Right kidney (tissue), 1 donor: ENCODE measurements at regions not wholly inside any gene's neighbourhood (a gene's known extent, or its start where the extent isn't known, plus 50 kb on each side); places are given as distances from the start of the nearest gene placed in this dataset.

ENCODE experiments used
- DNase-seq: peaks from one replicate; pipeline ENCODE4 v3.0.0-alpha.2; 2016

DNA sequence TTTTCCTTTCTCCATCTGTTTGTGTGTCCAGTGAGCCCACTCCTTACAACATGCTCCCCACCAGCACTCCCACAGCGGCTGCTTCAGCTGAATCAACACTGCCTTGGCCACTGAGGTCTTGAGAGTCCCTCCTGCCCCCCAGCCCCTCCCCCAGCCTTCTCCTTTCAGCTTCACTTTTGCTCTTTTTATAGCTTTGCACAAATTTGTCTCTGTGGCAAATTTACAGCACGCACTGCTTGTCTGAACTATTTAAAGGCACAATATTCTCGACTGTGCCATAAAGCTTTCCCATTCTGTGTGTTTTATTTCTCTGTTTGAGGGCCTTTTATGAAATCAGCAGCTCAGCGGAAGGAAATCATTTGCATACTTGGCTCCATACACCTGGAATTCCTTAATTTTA is 579.3 kb downstream of the TOX3 start:
- DNase-seq = no peak

DNA sequence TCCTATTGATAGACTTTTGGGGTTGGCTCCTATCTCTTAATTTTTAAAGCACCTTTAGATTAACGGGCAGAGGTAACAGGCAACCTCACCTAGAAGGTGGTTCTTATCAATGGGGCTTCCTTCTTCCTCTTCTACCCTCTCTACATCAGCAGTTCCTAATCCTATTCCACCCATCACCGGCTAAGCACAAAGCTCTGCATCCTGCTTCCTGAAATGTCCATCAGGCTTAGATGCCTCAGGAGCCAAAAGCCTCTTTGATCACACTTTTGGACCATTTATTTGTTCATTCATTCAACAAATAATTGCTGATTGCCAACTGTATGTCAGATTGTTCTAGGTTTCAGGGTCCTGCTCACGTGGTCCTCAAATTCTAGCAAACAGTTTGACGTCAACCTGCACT is 586.0 kb downstream of the TOX3 start:
- no peak for DNase-seq

DNA sequence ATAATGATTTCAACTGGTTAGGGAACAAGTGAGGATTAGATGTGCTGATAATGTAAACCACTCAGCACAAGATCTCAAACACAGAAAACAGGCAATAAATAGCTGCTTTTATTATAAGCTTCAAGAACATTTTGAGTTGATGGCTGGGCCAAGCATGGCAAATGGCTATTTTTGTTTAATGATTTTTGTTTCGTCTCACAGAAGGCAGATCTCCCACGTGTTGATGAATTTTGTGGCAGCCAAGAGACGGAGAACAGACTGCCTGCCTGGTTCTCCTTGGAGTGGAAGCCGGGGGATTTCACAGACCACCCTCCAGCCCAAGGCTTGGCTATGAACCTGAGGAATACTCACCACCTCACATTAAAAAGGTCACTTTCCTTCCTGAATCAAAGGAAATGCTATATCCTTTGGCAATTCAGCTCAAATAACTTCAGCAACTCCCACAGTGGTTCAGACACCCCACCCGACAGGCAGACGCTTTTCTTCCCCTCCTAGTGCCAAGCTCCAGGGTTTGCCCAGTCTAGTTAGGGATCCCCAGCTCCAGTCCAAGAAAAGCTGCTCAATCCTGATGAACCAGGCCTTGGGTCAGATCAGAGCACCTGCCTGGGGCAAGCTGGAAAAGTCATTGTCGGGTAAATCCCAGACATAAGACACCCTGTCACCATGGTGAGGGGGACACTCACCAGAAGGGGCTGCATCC is 593.5 kb downstream of the TOX3 start:
- peak; percentile 35 for DNase-seq

DNA sequence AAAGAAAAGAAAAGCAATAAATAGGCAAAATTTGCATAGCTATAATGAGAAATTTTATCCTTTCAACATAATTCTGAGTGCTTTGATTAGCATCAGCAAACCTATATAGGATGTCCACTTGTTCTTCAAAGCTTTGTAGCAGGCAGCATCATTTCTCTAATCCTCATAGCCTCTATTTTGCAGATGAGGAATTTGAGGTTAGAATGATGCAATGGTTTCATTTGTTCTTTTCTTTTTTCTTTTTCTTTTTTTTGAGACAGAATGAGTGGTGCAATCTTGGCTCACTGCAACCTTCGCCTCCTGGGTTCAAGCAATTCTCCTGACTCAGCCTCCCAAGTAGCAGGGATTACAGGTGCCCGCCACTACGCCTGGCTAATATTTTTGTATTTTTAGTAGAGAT is 594.4 kb downstream of the TOX3 start:
- no peak for DNase-seq

DNA sequence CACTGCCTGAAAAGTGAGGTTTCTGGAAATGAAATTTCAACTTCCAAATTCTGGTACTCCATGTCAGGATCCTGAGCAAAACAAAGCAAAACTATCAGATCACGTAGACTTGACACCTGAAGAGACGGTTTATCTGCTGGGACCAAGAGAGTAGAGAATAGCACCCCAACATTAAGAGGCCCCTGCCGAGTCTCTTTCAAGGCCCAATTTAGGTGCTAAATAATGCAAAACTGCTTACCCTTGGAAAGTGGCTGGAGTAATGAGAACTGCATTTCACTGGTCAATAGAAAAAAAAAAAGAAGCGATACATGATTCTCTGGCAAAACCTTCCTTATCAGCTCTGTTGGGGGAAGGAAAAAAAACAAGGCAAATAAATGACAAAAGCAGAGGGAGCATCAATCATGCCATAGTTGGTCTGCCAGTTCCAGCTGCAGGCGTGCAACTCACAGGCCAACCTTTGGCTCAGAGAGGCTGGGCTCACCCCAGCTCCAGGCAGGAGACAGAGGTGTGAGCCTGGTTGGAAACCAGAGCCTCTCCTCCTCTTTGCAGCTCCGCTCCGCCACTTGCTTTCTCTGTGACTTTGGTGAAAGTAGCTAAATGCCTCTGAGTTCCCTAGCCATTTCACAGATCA is 595.2 kb downstream of the TOX3 start:
- DNase-seq = no peak

DNA sequence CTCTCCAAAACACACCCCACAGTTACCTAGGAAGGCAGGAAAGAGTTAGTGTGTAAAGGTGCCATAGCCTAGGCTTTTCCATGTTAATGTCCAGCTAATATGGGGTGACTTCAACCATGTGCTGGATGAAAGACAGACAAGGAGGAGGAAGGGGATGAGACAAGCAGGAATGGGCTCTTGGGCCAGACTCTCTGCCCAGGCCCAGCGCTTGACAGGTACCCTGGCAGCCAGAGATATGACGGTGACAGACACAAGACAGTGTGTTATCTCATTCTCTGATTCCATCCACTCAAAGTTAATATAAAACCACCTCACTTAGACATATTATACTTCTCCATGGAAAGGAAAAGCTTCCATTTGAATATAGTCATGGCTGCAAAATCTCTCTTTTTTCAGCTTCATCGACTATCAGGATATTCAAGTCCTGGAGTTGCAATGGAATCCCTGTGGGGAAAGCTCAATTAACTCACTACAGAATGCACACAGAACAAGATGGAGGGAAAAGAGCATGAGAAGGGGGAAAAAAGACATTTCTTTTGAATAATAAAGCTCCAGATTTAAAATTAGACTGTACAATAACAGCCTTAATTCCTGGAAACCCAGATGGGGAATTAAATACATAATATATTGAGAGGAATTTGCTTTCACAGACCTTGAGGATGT is 596.7 kb downstream of the TOX3 start:
- DNase-seq = no peak

DNA sequence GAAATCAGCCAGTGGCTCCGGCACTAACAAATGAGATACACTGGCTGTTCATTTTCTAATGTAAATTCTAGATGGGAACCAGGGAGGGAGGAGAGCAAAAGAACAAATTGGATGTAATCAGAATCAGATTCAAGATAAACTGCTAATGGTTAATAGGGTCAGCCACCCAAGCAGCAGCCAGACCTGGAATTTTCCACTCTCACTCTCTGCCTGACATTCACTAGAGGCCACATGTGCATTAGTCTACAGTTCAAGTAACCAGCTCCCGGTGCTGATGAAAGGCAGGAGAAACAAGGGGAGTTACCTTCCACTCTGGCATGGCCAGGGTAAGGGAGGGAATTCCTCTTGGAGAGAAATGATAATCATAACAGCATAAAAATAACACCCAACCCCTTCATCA is 597.7 kb downstream of the TOX3 start:
- no peak for DNase-seq

DNA sequence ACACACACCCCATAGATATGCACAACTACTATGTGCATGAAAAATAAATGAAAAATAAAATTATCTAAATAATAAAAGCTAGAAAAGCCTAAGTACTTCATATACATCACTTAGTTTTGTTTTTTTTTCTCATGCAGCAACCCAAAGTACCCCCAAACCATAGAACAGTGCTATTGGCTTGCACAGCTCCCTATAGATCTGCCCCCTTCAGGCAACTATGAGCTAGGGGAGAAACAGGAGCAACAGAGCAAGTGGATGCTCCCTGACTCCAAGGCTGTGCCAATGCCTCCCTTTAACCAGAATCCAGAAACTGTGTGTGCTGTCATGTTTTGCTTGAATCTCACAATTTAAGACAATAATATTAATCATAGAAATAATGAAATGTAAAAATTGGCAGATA is 605.5 kb downstream of the TOX3 start:
- DNase-seq = no peak

DNA sequence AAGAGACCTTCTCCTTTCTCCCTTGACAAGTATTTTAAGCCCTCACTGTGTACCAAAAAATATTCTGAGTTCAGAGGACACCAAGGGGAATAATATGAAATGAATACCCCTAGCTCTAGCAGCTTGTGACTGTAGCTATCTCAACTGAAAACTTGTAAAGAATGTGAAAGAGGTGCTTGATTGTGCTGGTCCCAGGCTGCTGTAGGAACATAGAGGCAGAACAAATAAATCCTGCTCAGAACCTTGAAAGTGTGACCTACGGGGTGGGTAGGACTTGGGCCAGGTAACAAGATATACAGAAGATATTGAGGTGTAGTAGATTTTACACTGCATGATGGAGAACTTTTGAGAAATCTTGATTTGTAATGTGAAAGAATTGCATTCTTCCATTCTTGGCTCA is 606.8 kb downstream of the TOX3 start:
- DNase-seq = no peak

DNA sequence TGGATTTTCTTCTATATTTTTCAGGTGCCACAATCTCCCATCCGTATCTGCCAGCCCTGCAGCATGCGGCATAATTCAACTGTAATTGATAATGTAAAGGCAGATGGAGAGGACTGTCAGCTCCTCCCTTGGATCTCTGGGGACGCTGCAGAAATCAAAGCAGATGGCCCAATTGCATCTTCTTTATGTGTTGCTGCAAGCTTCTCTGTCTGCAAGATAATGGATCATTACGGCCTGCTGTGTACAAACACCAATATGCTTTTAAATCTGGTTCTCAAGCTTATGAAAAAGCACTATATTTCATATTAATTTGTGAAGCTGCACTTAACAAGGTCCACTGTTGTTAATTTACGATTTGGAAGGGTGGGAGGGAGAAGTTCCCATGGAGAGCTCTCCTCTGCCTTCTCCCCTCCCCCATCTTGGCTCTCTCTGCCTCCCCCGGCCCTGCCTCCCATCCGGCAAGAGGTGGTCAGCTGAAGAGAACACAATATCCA is 607.5 kb downstream of the TOX3 start:
- DNase-seq = peak; percentile 45

DNA sequence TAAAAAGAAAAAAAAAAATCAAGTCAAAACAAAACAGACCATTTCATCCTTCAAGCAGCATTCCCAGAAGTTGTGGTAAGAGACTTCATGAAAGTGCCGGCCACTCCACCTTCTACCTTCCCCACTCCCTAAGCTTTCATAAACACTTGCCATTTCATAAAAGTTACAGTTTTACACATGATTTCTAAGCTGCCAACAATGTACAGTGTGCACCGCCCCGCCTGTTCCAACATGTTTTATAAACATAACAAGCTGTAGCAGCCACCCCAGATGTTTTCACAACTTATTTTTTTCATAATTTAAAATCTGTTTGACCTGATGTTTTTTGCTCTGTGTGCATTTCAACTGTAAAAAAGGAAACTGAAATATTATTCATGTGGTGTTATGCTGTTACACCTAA is 608.1 kb downstream of the TOX3 start:
- no peak for DNase-seq

DNA sequence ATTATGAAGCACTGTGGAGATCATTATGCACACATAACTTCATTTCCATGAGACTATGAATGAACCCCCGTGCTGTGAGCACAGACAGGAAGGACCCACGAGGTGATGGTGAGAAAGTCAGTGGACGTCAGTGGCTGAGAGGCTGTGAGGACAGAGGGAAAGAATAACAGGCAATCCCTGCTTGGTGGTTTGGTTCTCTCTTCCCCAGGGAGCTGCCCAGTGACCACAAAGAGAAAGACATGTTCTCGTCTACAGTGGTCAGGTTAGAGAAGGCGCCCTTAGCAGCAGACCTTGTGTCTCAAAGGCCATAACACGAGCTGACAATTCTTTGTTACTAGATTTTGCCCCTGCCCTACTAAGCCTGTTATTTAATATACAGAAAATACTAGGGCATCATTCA is 609.2 kb downstream of the TOX3 start:
- DNase-seq = no peak

DNA sequence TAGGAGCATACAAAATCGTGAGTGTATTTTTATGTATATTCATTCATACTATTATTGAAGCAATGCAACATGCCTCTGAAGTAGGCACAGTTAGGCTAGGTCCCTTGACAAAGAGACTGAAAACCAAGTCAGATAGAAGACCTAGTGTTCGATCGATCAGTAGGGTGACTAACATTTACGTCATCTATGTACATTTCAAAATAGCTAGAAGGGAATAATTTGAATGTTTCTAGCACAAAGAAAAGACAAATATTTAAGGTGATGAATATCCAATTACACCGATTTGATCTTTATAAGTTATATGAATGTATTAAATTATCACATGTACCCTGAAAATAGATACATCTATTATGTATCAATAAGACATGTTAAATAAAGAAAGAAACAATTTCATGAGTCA is 610.1 kb downstream of the TOX3 start:
- no peak for DNase-seq

DNA sequence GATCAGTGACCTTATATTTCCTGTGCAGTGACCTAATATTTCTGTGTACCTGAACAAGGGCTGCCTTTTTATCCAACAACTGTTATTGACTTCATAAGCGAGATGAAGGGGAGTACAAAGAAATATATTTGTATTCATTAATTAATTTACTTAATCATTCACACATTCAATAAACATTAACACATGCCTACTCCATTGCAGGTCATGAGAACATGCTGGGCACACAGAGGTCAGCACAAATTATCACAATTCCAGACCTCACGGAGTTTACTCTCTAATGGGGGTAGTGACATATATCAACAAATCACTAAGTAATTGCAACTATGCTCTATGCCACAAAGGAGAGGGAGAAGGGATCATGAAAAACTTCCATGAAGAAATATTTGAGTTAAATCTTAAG is 614.6 kb downstream of the TOX3 start:
- no peak for DNase-seq

DNA sequence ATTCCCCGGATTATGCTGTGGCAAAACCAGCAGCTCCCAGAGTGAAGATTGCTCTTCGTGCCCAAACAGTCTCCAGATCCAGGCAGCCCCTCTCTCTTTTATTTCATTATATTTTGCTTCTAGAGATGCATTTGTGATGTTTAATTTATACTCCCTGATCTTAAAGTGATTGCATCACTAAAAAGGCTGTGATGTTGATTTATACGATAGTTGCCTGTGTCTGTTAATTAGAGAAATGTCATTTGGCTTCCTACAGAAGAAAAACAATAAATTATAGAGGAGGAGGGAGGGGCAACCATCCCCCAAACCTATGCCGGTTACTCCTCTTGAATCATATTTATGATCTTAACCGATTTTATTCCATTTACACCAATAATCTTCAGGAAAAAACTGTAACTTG is 615.3 kb downstream of the TOX3 start:
- DNase-seq = no peak

DNA sequence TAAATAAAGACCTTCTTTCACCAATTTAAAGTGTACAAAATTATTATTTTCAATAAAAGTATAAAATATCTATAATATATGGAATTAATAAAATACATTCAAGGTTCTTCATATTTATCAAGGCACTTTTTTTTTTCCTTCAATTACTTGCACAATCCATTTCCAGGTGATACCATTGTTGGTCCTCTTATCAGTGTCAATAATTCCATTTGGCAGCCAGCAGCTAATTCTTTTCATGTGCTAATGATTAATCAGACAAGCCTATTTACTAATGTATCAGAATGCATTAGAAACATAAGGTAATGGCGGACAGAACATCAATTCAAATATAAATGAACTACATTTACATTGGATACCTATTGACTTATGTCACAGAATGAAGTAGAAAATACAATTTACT is 622.2 kb downstream of the TOX3 start:
- no peak for DNase-seq

DNA sequence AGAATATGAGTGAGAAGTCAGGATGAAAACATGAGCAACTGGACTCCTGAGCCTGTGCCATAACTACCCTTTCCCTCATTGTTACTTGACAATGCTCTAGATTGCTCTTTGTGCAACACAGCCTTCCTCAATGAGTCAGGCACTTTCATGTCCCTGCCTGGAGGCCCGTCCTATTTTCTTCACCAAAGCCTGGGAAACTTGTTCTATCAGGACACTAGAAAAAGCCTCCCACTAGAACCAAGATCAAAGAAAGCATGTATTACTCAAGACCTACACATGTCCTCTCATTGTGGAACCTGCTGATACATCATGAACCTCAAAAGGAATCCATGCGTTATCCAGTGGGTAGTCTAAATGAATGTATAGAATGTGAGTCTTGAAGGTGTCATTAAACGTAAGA is 624.5 kb downstream of the TOX3 start:
- no peak for DNase-seq

DNA sequence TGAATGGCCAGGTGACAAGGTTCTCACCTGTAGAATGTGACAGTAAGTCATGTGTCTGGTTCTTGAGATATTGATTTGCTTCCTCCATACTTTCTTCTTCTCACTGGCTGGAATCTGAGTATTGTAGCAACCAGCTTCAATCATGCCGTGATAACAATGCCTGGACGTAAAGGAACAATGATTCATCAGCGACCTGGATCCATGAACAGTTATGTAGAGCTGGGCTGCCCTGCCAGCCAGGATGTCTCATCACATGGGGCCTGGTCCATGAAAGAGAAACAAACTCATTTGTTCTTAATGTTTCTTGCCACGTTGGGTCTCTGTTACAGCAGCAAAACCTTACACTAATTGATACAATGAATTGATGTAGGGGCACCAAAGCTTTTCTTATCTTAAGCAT is 627.2 kb downstream of the TOX3 start:
- no peak for DNase-seq

DNA sequence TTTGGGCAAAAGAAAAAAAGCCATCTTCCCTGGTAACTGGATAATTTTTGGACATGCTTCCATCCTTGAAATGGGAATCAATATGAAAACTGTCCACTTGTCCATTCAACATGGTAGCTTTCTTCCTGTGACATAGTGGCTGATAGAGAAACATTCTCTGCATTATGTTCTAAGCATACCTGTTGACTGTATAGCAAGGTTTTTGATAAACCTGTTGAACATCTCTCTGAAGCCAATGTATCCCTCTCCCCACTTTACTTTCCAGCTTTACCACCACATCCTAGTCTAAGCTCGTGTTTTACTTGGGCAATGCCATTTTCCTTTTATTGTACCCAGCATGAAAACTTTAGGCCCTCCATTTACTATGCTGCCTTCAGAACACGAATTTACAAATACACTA is 630.1 kb downstream of the TOX3 start:
- DNase-seq = no peak

DNA sequence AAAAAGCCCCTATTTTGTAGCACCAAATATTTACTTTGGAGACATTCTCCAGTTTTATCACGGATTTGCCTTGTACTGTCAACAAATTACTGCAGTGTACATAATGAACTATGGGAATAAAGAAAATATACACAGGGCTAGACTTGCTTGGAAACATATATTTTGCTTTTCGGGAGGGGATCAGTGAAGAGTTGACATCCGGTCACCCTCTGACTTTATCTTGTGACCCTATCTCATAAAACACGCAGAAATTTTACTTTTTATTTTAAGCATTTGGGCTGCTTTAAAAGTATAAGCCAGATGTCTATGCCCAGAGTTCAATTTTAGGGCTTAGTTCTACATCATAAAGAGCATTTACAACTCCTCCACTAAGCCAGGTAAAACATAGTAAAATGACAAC is 630.7 kb downstream of the TOX3 start:
- DNase-seq = no peak

DNA sequence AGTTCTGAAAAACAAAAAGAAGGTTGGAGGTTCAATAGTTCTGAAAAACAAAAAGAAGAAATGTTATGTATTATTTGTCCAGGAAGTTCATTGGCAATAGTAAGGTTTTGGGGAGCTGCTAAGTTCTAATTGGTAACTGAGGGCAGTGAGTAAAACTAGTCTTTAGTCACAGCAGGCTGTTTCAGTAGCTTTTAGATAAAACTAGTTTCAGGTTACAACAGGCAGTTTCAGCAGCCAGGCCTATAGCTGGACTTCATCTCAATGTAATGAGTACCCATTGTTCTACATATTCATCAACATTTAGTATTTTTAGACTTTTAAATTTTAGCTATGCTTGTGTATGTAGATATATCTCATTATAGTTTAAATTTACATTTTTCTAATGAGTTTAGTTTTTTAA is 639.3 kb downstream of the TOX3 start:
- DNase-seq = no peak

DNA sequence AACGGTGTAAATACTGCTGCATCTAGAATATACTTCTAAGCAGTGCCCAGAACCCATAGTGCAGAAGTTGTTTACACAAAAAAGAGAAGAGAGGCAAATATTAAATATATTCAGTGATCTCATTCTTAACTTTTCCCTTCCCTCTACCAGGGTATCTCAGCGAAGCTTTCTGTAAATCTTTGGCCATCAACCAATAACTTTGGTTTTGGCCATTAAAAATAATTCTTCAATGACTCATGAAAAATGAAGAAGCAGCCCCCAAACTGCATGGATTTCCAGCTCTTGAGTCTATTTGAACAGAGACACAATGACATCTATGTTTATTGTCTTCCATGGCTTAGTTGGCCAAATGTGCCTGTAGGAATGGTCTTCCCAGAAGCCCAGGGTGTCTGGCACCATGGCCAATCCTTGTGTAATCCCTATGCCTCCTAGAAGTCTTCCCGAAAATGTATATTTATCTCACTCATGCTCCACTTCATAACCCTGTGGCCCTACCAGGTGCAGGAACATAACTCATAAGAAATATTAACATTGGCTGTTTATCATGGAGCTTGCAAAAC is 646.6 kb downstream of the TOX3 start:
- no peak for DNase-seq

DNA sequence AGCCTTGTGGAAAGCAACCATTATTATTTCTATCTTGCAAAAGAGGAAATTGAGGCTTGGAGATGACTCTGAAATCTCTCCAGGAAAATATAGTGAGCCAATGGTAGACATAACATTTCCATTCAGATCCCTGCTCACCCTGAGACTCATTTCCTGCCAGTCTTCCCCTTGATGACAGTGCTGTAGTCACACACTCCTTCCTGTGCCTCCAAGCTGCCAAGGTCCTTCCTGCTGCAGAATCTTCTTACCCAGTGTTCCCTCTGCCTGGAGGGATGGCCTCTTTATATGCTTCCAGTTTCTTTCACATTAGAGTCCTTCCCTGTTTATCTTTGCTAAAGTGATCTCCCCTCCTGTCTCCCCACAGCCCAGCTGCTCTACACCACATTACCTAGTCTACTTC is 648.1 kb downstream of the TOX3 start:
- DNase-seq = no peak

DNA sequence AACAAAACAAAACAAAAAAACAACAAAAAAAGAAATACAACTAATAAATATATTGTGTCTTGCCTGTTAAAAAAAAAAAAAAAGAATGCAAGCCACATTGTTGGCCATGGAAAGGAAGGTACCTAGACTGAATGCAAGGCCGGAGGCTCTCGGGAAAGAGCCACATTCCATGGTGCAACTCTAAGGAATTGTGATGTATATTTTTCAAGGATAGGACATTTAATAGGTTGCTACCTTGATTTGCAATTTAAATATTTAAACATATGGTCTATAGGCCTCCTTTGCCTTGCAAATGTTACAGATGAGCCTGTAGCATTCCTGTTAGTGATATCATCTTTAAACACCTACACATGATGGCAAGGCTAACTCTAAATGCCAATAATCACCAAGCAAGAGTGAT is 650.9 kb downstream of the TOX3 start:
- no peak for DNase-seq
